NCI-H345 treated with DMSO at 0.1 percent for 48 hours (cell line): ENCODE measurements at regions not wholly inside any gene's neighbourhood (a gene's known extent, or its start where the extent isn't known, plus 50 kb on each side); places are given as distances from the start of the nearest gene placed in this dataset.

Experiments used
- DNase-seq: peaks from one replicate; lab custom pipeline; 2025; ENCODE audit not compliant: unreplicated experiment; lab: John Stamatoyannopoulos, UW

- DNase-seq = no peak
Measured at GRCh38 chr1:229047840-229048620, 222.9 kb upstream of the RAB4A start.

DNA sequence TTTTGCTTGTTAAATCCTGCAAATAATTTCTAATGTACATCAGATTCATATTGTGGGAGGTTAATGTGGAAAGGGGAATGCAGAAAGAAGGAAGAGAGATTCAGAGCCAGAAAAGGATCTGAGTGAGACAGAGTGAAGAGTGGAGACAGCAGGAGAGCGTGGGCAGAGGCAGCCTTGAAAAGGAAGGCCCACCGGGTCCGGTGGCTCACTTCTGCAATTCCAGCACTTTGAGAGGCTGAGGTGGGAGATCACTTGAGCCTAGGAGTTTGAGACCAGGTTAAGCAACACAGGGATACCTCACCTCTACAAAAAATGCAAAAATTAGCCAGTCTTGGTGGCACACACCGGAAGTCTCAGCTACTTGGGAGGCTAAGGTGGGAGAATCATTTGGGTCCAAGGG is 222.0 kb upstream of the RAB4A start:
- DNase-seq = no peak

DNA sequence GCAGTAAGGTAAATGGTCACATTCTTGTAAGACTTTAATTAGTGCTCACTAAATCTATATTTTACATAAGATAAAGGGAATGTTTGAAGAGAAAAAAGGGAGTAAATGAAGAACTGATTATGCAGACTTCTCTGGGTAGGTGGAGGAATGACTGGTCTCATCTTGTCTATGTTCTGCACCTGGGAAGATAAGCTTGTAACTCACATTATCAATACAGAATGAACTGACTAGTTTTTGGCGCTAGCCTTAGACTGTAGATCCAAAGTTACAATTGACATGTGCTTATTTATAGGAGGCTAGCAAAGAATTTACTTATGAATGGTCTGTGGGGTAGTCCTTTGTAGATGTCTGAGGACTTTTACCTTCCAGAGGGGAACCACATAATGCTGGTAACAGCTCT is 214.9 kb upstream of the RAB4A start:
- DNase-seq = no peak

GRCh38 chr1:229058111-229058561 is 212.8 kb upstream of the RAB4A start:
- peak; percentile 66 for DNase-seq

DNA sequence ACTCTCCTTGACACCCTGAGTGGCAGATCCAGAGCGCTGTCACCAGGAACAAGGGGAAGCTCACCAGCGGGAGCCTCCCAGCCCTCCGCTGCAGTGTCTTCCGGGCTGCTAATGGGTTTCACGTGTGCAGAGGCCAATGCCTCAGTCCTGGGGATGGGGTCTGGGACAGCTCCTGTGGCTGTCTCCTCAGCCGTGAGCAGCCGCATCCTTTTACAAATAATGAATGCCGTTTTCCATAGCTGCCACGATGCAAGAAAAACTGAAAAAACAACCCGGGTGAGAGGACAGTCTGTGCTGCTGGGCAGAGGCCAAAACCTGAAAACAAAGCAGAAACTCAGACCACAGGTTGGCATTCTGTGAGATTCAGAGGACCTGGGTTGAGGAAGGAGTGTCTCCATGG is 212.2 kb upstream of the RAB4A start:
- DNase-seq = no peak

GRCh38 chr1:229059671-229060539 is 211.0 kb upstream of the RAB4A start:
- DNase-seq = no peak

DNA sequence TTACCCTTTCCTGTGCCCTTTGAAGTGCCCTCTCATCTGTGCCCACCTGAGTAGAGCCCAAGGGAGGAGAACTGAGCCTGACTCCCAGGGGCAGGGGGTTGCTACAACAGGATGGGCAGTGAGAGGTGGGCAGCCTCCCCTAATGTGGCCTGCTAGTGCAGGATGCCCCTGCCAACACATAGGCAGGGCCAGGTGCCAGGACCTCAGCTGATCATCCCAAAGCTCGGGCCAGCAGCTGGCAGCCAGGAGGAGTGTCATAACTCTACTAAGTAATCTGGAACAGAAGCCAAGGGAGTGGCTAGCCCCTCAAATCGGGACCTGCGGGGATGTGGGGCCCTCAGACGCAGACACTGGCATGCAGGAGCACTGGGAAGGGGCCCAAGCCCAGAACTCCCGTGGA is 208.8 kb upstream of the RAB4A start:
- no peak for DNase-seq

DNA sequence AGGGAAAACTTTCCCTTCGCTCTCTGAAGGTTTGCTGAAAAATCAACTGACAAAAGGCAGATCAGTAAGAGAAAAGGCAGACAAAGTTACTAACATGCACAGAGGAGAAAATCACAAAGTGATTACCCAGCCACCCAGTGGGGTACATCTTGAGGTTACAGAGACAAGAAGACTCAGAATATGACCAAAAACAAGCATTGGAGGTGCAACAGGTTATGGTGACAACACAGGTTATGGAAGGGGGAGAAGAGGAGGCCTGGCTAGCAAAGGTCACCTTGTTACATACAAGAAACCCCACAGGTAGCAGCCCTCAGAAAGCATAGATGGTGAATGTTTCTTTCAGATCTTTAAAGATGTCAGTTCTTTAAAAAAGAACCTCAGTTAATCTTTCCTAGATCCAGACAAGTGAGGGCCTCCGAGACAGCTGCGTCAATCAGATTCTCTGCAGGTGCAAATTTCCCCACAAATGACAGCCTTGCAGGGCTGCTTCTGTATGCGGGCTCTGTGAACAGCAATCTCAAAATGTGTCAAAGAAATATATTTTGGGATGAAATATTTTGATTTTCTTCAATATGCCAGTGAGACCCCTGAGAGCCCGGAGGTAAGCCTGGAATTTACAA is 207.6 kb upstream of the RAB4A start:
- DNase-seq = no peak

DNA sequence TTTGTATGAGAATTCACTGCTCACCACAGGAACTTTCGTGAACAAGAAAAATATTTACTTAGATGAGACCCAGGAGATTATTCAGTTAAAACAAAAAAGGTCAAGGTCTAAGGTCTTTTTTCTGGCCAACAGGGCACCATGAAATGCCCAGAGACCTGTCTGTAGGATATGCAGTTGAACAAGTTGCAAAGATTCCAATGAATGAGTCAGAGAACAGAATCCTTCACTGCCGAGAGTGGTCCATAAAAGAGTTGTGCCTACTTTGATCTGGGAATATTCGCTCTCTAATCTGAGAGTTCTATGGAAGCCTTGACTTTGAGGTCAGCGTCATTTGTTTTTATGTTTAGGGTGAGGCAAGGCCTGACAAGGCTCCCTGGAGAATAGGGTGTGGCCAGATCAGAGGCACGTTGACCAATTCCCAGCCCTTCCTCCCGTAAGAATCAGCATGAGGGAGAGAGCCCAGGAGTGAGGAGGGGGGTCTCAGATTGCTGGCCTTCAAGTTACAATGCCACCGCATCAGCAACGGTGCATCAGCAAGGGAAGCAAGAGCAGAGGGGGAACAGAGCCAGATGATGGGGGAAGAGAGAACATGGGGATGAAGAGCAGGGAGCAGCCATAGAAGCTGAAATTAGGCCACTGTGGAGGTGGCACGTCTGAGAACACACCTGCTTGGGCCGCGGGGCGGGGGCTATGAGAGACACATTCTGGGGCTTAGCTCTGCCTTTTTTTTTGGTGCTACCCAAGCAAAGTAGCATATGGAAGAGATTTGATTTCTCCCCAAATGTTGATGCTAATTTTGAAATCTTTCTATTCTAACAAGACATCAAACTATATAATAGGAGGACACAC is 206.4 kb upstream of the RAB4A start:
- DNase-seq = no peak

DNA sequence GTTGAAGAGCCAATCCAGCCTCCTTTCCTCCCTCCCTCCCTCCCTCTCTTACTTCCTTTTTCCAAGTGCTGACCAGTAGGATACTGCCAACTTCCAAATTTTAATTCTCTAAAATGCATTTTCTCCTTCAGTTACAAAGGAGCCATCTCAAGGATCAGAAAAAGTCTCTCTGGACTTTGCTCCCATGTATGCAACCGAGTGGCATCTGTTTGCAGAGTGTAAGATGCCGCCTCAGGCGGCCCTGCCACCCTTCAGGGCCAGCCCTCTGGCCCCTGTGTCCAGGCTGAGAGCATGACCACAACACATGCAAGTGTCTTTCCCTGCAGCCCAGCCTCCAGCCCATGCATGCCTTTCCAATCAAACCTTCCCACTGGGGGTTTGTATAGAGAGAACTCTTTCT is 205.3 kb upstream of the RAB4A start:
- DNase-seq = no peak

DNA sequence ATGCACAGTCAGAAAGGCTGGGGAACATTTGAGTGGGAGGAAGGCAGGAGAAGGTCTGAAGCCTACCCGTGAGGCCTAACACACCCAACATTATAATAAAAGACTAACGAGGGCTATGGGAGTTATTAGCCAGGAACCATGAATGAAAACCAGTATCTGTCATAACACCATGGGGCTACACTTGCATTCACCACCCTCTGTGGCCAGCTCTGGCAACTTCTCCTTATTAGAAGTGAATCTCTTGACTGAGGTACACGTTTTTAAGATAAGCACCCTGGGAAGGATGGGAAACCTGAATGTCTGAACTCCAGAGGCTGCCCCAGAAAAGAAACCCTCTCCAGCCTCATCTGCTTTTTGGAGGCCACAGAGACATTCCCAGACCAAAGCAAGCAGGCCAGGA is 204.3 kb upstream of the RAB4A start:
- no peak for DNase-seq

- DNase-seq = no peak
Measured at GRCh38 chr1:229067546-229067945, 203.4 kb upstream of the RAB4A start.

- no peak for DNase-seq
Measured at GRCh38 chr1:229068270-229068987, 202.5 kb upstream of the RAB4A start.

GRCh38 chr1:229069176-229069575 is 201.7 kb upstream of the RAB4A start:
- no peak for DNase-seq

GRCh38 chr1:229070168-229070567 is 200.7 kb upstream of the RAB4A start:
- DNase-seq = peak; percentile 92

- no peak for DNase-seq
Measured at GRCh38 chr1:229073251-229073650, 197.7 kb upstream of the RAB4A start.

DNA sequence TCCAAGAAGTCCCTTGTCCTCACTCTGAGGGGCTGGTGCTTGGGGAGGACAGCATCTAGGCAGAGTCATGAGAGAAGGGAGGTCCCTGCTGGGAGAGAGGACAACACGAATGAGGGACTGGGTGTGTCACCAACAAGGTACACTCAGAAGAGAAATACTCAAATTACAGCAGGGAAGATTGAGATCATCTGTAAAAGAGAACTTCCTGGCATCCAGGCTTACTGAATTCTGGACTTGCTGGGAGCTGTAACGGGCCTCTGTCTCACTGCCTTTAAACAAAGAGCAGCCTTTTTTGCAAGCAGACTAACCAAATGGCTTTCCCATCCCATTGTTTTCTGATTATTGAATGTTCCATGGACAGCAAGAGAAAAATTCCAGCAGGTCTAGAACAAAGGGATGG is 195.7 kb upstream of the RAB4A start:
- no peak for DNase-seq

- no peak for DNase-seq
Measured at GRCh38 chr1:229075716-229076115, 195.2 kb upstream of the RAB4A start.

DNA sequence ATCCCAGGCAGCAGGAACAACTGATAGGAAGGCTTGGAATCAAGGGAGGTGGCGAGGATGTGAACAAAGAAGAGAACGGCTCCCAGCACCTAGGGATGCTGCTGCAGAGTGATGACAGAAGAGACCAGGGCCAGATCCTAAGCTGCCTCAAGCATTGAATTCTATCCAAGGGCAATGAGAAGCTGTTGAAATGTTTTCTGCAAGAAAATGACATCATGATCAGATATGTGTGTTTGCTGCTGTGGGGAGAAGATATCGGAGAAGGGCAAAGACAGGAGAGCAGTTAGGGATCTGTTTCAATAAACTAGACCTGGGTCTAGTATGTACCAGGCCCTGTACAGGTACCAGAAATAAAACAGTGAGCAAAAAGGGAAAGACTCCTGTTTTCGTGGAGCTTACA is 194.7 kb upstream of the RAB4A start:
- no peak for DNase-seq

DNA sequence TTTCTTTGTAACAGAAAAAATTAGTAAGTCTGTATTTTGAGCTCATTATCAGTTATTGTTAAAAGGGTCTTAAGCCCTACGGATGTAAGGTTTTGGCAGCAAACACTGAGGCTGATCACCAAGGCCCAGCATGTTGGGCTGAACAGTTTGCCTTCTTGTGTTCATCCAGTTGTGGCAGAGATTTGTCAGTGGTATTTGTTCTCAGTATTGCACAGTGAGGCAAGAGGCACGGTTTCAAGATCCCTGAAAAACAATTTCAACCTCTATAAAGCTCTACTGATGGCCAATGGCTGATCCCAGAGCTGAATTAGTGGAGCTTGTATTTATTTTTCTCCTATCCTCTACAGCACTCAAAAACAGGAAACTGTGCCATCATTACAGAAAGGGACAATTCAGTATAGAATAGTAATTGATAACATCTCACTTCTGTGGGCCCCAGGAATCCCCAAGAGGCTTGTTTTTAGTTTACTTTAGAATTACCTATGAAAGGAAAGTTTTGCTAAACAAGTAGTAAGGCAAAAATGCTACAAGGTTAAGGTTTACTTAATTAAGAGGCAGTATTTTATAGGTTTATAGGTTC is 191.8 kb upstream of the RAB4A start:
- no peak for DNase-seq
